ENCODE measurements at regions not wholly inside any gene's neighbourhood (a gene's known extent, or its start where the extent isn't known, plus 50 kb on each side); places are given as distances from the start of the nearest gene placed in this dataset.

DNA sequence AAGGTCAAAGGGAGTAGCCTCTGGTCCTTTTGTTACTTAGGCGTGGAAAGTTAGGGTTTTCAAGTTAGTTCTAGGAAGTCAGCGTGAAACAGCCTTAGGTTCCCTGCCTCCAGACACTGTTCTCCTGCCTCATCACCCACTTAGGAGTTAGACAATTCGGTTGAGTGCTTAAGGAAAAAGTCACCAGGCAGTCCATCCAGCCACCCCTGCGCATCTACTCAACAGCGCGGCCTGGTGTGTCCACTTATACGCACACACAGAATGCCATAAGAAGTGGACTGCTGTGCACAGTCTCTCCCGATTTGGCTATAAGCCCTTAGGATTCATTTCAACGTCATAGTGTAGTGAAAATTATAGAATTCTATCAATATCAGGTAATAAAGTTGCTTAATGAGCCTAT is 470.8 kb upstream of the TNP1 start:
- TF ChIP-seq POLR2A (IDR thresholded peaks at IDR 0.05; ENCODE audit: low read length) (no peak), GATA1 (IDR thresholded peaks at IDR 0.05; ENCODE audit: low read depth, low read length) (no peak)
